Psoas muscle (tissue), 7 donors: ENCODE measurements at regions not wholly inside any gene's neighbourhood (a gene's known extent, or its start where the extent isn't known, plus 50 kb on each side); places are given as distances from the start of the nearest gene placed in this dataset.
A peak's percentile ranks its signal among the peaks of the same experiment; 100 is the strongest.

Source experiments
- ATAC-seq, 4 donors: fragments of 200-7000 bp; cut with Tn5 transposase; one replicate each; pipeline ENCODE4 v1.9.1; 2020; ENCODE audit warnings: moderate library complexity in 3 of 4, mild to moderate bottlenecking in 2 of 4
- DNase-seq, 2 donors: peaks; one replicate each; pipeline ENCODE4 v3.0.0-alpha.2; 2020
- H3K27ac ChIP-seq: fragments of 200-600 bp; one replicate; pipeline ENCODE4 v1.8.0; 2022
- H3K27me3 ChIP-seq, 3 donors: fragments of 200-600 bp in 1 of 3; one replicate each; pipeline versions ENCODE4 v1.6.1 to v1.8.0; 2013 to 2022; ENCODE audit warnings: low read length in 2 of 3, mild to moderate bottlenecking in 2 of 3, moderate library complexity in 1 of 3; ENCODE audit not compliant: insufficient read depth in 3 of 3
- H3K36me3 ChIP-seq, 2 donors: fragments of 200-600 bp in 1 of 2; one replicate each; pipeline versions ENCODE4 v1.6.1 to v1.8.0; 2013 to 2022; ENCODE audit warnings: low read depth in 1 of 2, mild to moderate bottlenecking in 1 of 2, moderate library complexity in 1 of 2; ENCODE audit not compliant: insufficient read depth in 1 of 2
- H3K4me1 ChIP-seq: fragments of 200-600 bp; one replicate; pipeline ENCODE4 v1.8.0; 2022
- H3K4me3 ChIP-seq: fragments of 200-600 bp; one replicate; pipeline ENCODE4 v1.8.0; 2022; ENCODE audit warnings: mild to moderate bottlenecking
- H3K9me3 ChIP-seq: fragments of 200-600 bp; one replicate; pipeline ENCODE4 v1.8.0; 2022
- WGBS, 3 donors: extraction: QIAGEN DNeasy Blood & Tissue Kit; methylation state at CpG; one replicate each; pipeline versions ENCODE4 v1.1.6 to v1.1.7; 2013; 5-methylcytosine and 5-hydroxymethylcytosine counted together
- intact Hi-C, 2 donors: fragments of 100-400 bp; cut with DNase I; formaldehyde crosslinking; loops; one replicate each; pipeline versions ENCODE4 v1.11.0 to v1.14.2; 2022
- TF ChIP-seq, protein P1 (sequence below): fragments of 200-600 bp; IDR thresholded peaks from one replicate; pipeline ENCODE4 v1.8.0; 2022; ENCODE audit warnings: antibody characterized with exemption
- donor health status: healthy with polysubstance abuse.
- donor health status: DM: no; HTN: no; CAD: no; lungs with moderate emphysema.
- donor health status: Bipolar disorder and iron deficiency.
- donor health status: healthy.
- donor health status: DM: yes; HTN: yes; CAD: no.
- donor health status: DM: no; HTN: no; CAD: no.
- donor health status: DM: yes; HTN: yes; CAD: no.

DNA sequence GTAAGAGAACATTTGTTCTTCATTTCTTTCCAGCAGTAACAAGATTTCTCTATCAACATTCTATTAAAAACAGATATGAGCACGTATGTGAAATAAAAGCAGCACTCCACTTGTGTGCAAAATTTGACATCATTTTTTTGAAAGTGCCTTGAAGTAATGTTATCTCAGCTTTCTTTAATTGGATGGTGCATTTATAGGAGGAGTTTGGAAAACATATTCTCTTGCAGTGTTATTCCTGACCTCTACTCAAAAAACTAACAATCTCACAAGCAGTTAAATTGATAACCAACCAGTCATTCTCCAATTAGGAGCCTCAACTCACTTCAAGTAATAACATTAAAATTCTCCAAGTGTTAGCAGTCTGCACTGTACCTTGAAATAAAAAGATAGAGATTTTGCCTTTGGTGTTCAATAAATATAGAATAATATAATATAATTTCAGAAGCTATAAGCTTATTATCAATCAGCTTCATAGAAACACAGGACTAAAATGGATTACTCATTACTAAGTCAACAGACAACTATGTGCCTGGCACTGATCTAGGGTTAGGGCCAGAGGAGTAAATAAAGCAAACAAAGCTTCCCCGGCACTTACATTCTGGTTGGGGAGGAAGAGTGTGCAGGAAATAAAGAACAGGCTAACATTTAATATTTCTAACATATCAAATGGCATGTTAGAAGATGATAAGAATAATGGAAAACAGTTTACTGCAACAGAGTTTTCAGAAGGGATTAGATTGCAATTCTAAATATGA lies 149.0 kb upstream of the SGK1 start:
- Histone ChIP-seq H3K27ac (peak overlapping the region; percentile 87), H3K9me3 (no peaks in the 10 kb centered on the region), H3K4me3 (no peak overlapping the region), H3K27me3 (no peaks in the 10 kb centered on the region), H3K36me3 (no peaks in the 10 kb centered on the region), H3K4me1 (peaks cover 55% of the 10 kb centered on the region)
- TF ChIP-seq, protein P1, sequence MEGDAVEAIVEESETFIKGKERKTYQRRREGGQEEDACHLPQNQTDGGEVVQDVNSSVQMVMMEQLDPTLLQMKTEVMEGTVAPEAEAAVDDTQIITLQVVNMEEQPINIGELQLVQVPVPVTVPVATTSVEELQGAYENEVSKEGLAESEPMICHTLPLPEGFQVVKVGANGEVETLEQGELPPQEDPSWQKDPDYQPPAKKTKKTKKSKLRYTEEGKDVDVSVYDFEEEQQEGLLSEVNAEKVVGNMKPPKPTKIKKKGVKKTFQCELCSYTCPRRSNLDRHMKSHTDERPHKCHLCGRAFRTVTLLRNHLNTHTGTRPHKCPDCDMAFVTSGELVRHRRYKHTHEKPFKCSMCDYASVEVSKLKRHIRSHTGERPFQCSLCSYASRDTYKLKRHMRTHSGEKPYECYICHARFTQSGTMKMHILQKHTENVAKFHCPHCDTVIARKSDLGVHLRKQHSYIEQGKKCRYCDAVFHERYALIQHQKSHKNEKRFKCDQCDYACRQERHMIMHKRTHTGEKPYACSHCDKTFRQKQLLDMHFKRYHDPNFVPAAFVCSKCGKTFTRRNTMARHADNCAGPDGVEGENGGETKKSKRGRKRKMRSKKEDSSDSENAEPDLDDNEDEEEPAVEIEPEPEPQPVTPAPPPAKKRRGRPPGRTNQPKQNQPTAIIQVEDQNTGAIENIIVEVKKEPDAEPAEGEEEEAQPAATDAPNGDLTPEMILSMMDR, result no peak
- 28 to 54% (median 33%) methylated on average over 2 of the region's 2 CpGs for WGBS, 3 donors
- ATAC-seq, result no peak
- DNase-seq, result no peak
- intact Hi-C loops, result loop anchor here (5.0 kb wide), 6 partner anchors 65 to 355 kb away; no protein-coding TSS in a partner anchor

DNA sequence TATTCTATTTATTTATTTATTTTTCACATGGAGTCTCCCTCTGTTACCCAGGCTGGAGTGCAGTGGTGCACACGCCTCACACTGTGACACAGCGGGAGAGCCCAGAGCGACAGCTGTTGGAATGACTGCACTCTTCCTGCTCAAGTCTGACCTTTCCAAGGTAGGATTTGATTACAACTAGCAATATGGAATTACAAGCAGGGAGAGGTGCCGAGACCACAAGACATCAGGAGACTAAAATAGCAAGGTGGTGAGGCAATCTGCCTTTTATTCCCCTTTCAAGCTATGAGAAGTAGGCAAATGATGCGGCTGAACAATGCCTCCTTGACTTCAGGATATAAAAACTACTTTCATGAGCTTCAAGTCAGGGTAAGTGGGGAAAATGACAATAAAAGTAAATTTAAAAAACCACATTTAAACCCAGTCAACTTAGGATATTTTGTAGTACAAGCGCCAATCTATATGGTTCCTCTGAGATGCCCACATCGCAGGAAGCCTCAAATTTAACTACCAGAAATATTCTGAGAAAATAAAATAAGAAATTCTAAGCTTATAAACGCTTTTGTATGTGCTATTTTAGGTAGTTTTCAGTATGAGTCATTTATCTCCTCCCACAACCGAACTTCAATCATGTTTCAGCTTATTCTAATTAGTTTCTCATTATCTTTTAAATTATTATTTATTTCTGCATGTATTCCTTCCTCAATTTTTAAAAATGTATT lies 146.9 kb upstream of the SGK1 start:
- DNase-seq (peak; percentile 42 to 84), ATAC-seq (peak; percentile 92 to 98 (median 95))
- Histone ChIP-seq H3K27ac (peak overlapping the region; percentile 87), H3K9me3 (no peaks in the 10 kb centered on the region), H3K36me3 (no peaks in the 10 kb centered on the region), H3K4me3 (no peak overlapping the region), H3K27me3 (no peaks in the 10 kb centered on the region), H3K4me1 (peaks cover 50% of the 10 kb centered on the region)
- TF ChIP-seq, protein P1, result no peak
- intact Hi-C loops, result loop anchor here (2.0 to 5.0 kb wide), 7 partner anchors 63 to 357 kb away; no protein-coding TSS in a partner anchor
- 36 to 51% (median 44%) methylated on average over 9 of the region's 9 CpGs for WGBS, 3 donors

DNA sequence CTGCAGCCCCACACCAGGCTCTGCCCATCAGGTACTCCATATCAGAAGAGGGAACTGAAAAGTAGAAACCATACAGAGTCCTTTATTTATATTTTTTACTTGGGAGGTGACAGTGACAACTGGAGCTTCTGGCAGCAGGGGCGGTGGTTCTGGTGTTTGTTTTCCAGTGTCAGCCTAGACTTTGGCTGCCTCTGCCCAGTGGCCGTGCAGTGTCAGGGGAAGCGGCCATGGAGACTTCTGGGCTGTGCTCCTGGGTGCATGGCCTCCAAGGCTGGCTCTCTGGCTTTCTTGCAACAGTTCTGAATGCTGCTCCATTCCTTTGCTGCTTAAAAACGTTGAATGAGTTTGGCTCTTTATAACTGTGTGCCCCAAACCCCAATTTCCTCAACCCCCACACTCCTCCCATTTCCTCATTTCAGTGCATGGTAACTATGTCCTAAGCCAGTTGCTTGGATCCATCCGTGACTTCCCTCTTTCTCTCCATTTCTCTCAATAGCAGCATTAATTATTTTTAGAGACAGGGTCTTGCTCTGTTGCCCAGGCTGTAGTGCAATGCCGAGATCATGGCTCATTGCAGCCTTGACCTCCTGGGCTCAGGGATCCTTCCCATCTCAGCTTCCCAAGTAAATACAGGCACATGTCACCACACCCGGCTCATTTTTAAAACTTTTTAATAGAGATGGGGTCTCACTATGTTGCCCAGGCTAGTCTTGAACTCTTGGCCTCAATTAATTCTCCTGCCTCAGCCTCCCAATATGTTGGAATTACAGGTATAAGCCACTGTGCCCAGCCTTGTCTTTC lies 141.1 kb upstream of the SGK1 start:
- Histone ChIP-seq H3K27ac (peak overlapping the region; percentile 56), H3K9me3 (no peaks in the 10 kb centered on the region), H3K27me3 (no peaks in the 10 kb centered on the region), H3K4me3 (no peak overlapping the region), H3K4me1 (peaks cover 4% of the 10 kb centered on the region), H3K36me3 (no peaks in the 10 kb centered on the region)
- DNase-seq (no peak), ATAC-seq (peak; percentile 33 to 76 (median 54))
- TF ChIP-seq, protein P1, result no peak
- intact Hi-C loops, result no loop called here
- 40 to 44% (median 43%) methylated on average over 7 of the region's 7 CpGs for WGBS, 3 donors

DNA sequence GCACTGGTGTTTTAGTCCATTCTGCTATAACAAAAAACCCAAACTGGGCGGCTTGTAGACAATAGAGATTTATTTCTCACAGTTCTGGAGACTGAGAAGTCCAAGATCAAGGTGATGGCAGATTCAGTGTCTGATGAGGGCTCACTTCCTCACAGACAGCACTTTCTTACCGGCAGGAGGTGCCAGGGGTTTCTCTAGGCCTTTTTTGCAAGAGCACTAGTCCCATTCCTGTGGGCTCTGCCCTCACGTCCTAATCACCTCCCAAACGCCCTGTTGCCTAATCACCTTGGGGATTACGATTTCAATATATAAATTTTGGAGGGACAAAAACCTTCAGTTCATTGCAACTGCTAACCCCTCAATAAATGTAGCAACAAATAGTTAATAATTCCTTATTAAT lies 140.0 kb upstream of the SGK1 start:
- Histone ChIP-seq H3K36me3 (no peaks in the 10 kb centered on the region), H3K27ac (no peak overlapping the region), H3K4me1 (peaks cover 3% of the 10 kb centered on the region), H3K9me3 (no peaks in the 10 kb centered on the region), H3K4me3 (no peak overlapping the region), H3K27me3 (no peaks in the 10 kb centered on the region)
- 80 to 88% (median 82%) methylated on average over 5 of the region's 5 CpGs for WGBS, 3 donors
- intact Hi-C loops, result no loop called here
- no peak for DNase-seq
- TF ChIP-seq, protein P1, result no peak
- no peak for ATAC-seq
